ENCODE measurements at regions not wholly inside any gene's neighbourhood (a gene's known extent, or its start where the extent isn't known, plus 50 kb on each side); places are given as distances from the start of the nearest gene placed in this dataset.

GRCh38 chr13:55649485-55649884, 1491.2 kb upstream of the PRR20A start:
- no peak for TF ChIP-seq CTCF (IDR thresholded peaks at IDR 0.05; ENCODE audit: low read depth, low read length, poor library complexity, severe bottlenecking)
- no peak for TF ChIP-seq EZH2phosphoT487 (IDR thresholded peaks at IDR 0.05; ENCODE audit: borderline replicate concordance, low read length)
